Liver (tissue), 3 donors: ENCODE measurements at regions not wholly inside any gene's neighbourhood (a gene's known extent, or its start where the extent isn't known, plus 50 kb on each side); places are given as distances from the start of the nearest gene placed in this dataset.

Experiments
- EGR1 ChIP-seq, 2 donors: IDR thresholded peaks; 2 replicates each; pipeline ENCODE4 v1.6.1; 2016 to 2018; ENCODE audit warnings: antibody characterized with exemption in 2 of 2, low read depth in 2 of 2
- GABPA ChIP-seq, 2 donors: IDR thresholded peaks in 1 of 2; conservative IDR thresholded peaks in 1 of 2; 2 replicates each; pipeline ENCODE4 v1.6.1; 2016; ENCODE audit warnings: antibody characterized with exemption in 2 of 2, mild to moderate bottlenecking in 1 of 2, moderate library complexity in 1 of 2
- RAD21 ChIP-seq, 2 donors: IDR thresholded peaks; 2 replicates each; pipeline ENCODE4 v1.6.1; 2016; ENCODE audit warnings: antibody characterized with exemption in 2 of 2, mild to moderate bottlenecking in 2 of 2
- SP1 ChIP-seq: IDR thresholded peaks from 2 replicates; pipeline ENCODE4 v1.6.1; 2018; ENCODE audit warnings: antibody characterized with exemption, mild to moderate bottlenecking
- TAF1 ChIP-seq: conservative IDR thresholded peaks from 2 replicates; pipeline ENCODE4 v1.6.1; 2016; ENCODE audit warnings: antibody characterized with exemption, mild to moderate bottlenecking
- YY1 ChIP-seq: IDR thresholded peaks from 2 replicates; pipeline ENCODE4 v1.6.1; 2016; ENCODE audit warnings: antibody characterized with exemption, mild to moderate bottlenecking
- TF ChIP-seq, protein P1 (sequence below): fragments of 150-350 bp; IDR thresholded peaks from 2 replicates; pipeline ENCODE4 v1.5.1; 2017; ENCODE audit warnings: improper control_type of control experiment, low read depth, low read length; ENCODE audit not compliant: missing input control
- TF ChIP-seq, protein P2 (sequence below): IDR thresholded peaks from 2 replicates; pipeline ENCODE4 v1.6.1; 2016; ENCODE audit warnings: antibody characterized with exemption, mild to moderate bottlenecking
- TF ChIP-seq, protein P3 (sequence below): IDR thresholded peaks from 2 replicates; pipeline ENCODE4 v1.6.1; 2016; ENCODE audit warnings: antibody characterized with exemption
- donor health status: healthy.
- donor health status: healthy.

DNA sequence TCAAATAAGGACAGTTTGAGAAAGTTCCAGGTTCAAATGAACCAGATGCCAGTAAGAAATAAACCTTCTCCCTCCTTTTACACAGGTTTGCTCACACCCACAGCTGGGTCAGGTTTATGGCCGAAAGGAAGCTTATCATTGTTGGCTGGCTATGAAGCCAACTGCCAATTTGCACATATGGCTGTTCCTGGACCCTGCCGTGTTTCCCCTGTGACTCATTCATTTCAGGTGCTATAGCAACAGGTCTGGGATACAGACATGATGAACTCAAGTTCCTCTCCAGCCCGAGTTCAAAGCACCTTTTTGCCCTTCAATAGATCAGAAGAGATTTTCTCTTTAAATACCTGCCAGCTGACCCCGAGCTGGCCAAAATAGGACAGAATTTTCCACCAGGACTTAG is 134.4 kb upstream of the SMYD2 start:
- TF ChIP-seq TAF1: no peak
- TF ChIP-seq, protein P1, sequence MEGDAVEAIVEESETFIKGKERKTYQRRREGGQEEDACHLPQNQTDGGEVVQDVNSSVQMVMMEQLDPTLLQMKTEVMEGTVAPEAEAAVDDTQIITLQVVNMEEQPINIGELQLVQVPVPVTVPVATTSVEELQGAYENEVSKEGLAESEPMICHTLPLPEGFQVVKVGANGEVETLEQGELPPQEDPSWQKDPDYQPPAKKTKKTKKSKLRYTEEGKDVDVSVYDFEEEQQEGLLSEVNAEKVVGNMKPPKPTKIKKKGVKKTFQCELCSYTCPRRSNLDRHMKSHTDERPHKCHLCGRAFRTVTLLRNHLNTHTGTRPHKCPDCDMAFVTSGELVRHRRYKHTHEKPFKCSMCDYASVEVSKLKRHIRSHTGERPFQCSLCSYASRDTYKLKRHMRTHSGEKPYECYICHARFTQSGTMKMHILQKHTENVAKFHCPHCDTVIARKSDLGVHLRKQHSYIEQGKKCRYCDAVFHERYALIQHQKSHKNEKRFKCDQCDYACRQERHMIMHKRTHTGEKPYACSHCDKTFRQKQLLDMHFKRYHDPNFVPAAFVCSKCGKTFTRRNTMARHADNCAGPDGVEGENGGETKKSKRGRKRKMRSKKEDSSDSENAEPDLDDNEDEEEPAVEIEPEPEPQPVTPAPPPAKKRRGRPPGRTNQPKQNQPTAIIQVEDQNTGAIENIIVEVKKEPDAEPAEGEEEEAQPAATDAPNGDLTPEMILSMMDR: no peak
- TF ChIP-seq RAD21 (IDR thresholded peaks at IDR 0.05): no peak
- TF ChIP-seq SP1: no peak
- TF ChIP-seq EGR1 (IDR thresholded peaks at IDR 0.05; ENCODE audit: low read depth in 2 of 2): no peak
- TF ChIP-seq, protein P2, sequence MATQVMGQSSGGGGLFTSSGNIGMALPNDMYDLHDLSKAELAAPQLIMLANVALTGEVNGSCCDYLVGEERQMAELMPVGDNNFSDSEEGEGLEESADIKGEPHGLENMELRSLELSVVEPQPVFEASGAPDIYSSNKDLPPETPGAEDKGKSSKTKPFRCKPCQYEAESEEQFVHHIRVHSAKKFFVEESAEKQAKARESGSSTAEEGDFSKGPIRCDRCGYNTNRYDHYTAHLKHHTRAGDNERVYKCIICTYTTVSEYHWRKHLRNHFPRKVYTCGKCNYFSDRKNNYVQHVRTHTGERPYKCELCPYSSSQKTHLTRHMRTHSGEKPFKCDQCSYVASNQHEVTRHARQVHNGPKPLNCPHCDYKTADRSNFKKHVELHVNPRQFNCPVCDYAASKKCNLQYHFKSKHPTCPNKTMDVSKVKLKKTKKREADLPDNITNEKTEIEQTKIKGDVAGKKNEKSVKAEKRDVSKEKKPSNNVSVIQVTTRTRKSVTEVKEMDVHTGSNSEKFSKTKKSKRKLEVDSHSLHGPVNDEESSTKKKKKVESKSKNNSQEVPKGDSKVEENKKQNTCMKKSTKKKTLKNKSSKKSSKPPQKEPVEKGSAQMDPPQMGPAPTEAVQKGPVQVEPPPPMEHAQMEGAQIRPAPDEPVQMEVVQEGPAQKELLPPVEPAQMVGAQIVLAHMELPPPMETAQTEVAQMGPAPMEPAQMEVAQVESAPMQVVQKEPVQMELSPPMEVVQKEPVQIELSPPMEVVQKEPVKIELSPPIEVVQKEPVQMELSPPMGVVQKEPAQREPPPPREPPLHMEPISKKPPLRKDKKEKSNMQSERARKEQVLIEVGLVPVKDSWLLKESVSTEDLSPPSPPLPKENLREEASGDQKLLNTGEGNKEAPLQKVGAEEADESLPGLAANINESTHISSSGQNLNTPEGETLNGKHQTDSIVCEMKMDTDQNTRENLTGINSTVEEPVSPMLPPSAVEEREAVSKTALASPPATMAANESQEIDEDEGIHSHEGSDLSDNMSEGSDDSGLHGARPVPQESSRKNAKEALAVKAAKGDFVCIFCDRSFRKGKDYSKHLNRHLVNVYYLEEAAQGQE: no peak
- TF ChIP-seq GABPA (IDR thresholded peaks at IDR 0.05 in 1 of 2, conservative IDR thresholded peaks at IDR 0.05 in 1 of 2): no peak
- TF ChIP-seq, protein P3, sequence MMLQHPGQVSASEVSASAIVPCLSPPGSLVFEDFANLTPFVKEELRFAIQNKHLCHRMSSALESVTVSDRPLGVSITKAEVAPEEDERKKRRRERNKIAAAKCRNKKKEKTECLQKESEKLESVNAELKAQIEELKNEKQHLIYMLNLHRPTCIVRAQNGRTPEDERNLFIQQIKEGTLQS: no peak
- no peak for TF ChIP-seq YY1
